GM13977 (cell line): ENCODE measurements at regions not wholly inside any gene's neighbourhood (a gene's known extent, or its start where the extent isn't known, plus 50 kb on each side); places are given as distances from the start of the nearest gene placed in this dataset.

Experiments
- DNase-seq: peaks from one replicate; pipeline ENCODE4 v3.0.0; 2012; ENCODE audit warnings: low spot score
- in situ Hi-C: fragments of 300-500 bp; cut with MboI; formaldehyde crosslinking; loops from one replicate; pipeline ENCODE4 v1.12.0; 2022; ENCODE audit warnings: low sequenced_read_pairs, low pct_unique_long_range_greater_than_20kb, mixed read lengths, inconsistent platforms; ENCODE audit not compliant: unreplicated experiment
- TF ChIP-seq, protein P1 (sequence below): IDR thresholded peaks from 2 replicates; pipeline ENCODE4 v1.5.1; 2012; ENCODE audit warnings: mild to moderate bottlenecking, control low read depth; ENCODE audit not compliant: insufficient read depth; ENCODE audit errors: extremely low read depth, missing control alignments

DNA sequence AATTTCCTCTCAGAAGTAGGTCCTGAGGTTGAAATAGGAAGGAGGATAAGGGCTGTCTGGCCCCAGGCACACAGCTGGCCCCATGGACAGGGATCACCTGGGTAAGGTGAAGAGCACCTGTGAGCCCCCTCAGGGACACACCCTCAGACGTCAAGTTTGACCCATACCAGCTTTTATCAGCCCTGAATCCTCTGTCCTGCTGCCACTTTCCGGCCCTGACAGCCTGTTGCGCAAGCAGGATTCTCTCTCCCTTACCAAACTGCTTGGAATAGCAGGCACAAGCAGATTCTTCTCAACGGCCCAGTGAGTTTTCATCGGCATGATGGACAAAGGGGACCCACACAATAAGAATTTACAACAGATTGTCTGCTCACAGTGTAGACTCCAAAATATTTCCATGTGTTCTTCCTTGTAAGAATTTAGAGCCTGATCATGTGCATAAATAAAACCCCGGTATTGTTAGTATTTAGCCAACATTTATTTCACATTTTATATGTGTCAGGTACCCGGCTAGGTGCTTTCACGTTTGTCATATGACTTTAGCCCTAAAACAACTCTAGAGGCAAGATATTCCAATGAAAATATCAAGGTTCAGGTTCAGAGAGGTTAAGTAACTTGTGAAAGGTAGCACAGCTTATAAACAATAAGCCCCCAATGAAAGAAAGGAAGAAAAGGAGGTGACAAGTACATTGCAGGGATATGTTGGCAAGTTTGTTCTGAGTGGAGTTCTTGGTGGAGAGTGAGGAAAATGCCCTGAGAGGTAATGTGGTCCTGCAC, 107.2 kb upstream of the KIT start:
- in situ Hi-C loops = no loop called here
- TF ChIP-seq, protein P1, sequence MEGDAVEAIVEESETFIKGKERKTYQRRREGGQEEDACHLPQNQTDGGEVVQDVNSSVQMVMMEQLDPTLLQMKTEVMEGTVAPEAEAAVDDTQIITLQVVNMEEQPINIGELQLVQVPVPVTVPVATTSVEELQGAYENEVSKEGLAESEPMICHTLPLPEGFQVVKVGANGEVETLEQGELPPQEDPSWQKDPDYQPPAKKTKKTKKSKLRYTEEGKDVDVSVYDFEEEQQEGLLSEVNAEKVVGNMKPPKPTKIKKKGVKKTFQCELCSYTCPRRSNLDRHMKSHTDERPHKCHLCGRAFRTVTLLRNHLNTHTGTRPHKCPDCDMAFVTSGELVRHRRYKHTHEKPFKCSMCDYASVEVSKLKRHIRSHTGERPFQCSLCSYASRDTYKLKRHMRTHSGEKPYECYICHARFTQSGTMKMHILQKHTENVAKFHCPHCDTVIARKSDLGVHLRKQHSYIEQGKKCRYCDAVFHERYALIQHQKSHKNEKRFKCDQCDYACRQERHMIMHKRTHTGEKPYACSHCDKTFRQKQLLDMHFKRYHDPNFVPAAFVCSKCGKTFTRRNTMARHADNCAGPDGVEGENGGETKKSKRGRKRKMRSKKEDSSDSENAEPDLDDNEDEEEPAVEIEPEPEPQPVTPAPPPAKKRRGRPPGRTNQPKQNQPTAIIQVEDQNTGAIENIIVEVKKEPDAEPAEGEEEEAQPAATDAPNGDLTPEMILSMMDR = no peak
- no peak for DNase-seq

DNA sequence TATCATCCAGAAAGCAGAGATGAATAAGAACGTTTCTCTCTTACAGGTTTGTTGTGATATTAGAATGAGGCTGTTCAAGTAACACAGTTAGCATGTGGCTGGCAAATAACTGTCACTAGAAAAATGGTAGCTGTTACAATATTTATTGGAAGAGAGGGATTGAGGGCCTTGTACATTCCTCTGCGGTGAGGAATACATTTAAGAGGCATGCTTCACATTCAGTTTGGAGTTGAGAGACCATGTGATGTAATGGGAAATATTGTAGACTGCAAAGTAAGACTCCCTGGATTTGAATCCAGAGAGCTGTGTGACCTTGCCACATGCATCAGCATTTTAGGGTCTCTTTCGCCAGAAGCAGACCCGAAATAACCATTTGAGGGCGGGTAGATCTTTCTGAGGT, 104.8 kb upstream of the KIT start:
- in situ Hi-C loops = no loop called here
- TF ChIP-seq, protein P1 = no peak

DNA sequence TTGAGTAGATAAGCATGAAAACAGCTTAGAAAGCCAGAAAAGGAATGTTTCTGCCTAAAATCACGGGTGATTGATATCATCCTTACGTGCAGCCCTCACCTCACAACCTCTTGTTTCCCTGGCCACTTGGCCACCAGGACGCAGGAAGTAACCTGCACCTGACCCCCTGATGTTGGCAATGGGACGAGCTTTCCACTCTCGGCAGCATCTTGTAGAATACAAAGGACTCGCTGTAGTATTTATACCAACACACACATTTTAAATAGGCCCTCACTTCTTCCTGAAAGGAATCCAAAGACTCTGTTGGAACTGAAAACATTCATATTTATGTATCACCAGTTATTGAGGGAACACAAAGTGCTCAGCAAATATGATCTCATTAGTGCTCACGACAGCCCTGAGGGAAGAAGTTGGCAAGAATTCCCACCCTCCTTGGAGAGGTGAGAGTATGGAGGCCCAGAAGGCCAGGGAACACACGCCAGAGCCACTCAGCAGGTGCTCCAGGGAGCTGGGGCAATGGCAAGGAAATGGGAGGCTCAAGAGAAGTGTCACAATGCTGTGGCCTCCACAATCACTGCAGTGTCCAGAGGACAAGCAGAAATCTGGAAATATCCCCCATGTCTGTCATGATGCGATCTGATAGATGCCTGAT, 103.3 kb upstream of the KIT start:
- no peak for DNase-seq
- in situ Hi-C loops = no loop called here
- TF ChIP-seq, protein P1 = no peak

More for the DNA sequence above, 104.8 kb upstream of the KIT start:
- no peak for DNase-seq

DNA sequence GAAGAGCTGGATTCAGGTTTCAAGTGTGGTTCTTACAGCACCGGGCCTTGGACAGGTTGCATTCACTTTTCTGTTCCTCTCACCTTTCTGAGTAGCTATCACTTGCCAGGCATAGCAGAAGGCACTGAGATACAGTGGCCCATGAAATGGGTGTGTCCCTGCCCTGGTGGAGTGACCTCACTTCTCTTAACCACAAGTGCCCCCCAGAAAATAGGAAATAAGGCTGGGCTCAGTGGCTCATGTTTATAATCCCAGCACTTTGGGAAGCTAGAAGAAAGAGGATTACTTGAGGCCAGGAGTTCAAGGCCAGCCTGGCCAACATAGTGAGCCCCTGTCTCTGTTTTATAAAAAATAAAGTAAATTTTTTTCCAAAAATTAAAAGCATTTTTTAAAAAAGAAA, 101.7 kb upstream of the KIT start:
- TF ChIP-seq, protein P1 = no peak
- in situ Hi-C loops = no loop called here
- no peak for DNase-seq

DNA sequence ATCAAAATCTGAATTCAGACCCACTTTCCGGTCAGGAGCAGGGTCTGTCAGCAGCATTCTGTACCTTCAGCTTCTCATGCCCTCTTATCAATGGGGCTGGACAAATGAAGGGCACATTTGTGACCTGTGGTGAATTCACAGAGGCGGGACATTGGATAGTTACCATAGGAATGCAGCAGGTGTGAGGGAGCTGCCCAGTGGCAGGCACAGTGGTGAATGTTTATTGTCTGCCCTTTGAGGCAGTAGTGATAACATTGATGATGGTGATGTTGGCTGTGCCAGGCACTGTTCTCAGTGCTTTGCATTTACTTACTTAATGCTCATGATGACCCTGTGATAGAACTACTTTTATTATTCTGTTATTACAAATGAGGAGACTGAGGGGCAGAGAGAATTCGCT, 101.2 kb upstream of the KIT start:
- DNase-seq = no peak
- in situ Hi-C loops = no loop called here
- TF ChIP-seq, protein P1 = no peak

DNA sequence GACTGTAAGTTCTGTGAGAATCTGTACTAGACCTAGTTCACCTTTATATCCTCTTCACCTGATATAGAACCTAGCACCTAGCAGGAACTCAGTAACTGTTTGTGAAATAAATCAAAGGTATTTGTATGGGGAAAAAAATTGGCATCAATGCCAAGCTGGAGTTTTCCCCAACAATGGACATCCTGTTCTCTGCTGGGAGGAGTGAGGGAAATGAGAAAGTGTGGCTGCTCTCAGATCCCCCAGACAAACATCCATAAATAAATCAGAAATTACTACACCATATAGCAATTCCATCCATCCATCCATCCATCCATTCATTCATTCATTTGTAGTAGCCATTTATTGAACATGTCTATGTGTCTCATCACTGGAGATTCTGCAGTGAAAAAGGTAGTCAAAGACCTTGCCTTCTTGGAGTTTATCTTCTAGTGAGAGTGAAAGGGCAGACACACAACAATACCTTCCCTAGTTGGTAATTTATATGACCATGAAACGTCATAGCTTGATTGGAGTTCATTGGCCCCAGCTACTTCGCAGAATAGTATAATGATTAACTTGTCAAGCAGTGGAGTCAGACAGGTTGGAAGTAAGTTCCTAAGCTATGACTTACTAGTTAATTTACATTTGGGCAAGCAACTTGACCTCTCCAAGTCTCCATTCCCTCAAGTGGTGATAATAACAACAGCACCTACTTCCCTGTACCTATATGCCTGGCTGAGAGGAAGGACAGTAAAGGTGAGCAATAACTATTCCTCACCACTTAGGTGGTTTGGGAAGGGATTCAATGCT, 98.7 kb upstream of the KIT start:
- in situ Hi-C loops = no loop called here
- DNase-seq = no peak
- TF ChIP-seq, protein P1 = no peak
